Rectal smooth muscle tissue (tissue), 1 donor: ENCODE measurements at regions not wholly inside any gene's neighbourhood (a gene's known extent, or its start where the extent isn't known, plus 50 kb on each side); places are given as distances from the start of the nearest gene placed in this dataset.
A peak's percentile ranks its signal among the peaks of the same experiment; 100 is the strongest.
"Not testable (repeated sequence)": the region's sequence is repeated elsewhere in the genome, so short reads cannot be mapped to it uniquely, and the experiment has no call there.

Source experiments
- H3K27ac ChIP-seq: one replicate; pipeline ENCODE4 v1.7.0; 2013; ENCODE audit warnings: low read depth, low read length, inconsistent platforms
- H3K27me3 ChIP-seq: one replicate; pipeline ENCODE4 v1.7.0; 2013; ENCODE audit warnings: low read length; ENCODE audit not compliant: control insufficient read depth, insufficient read depth
- H3K36me3 ChIP-seq: one replicate; pipeline ENCODE4 v1.7.0; 2013; ENCODE audit warnings: low read length; ENCODE audit not compliant: control insufficient read depth, insufficient read depth
- H3K4me1 ChIP-seq: one replicate; pipeline ENCODE4 v1.7.0; 2013; ENCODE audit warnings: low read length; ENCODE audit not compliant: control insufficient read depth, insufficient read depth
- H3K4me3 ChIP-seq: one replicate; pipeline ENCODE4 v1.7.0; 2013; ENCODE audit warnings: low read length
- H3K9ac ChIP-seq: one replicate; pipeline ENCODE4 v1.7.0; 2013; ENCODE audit warnings: low read length

DNA sequence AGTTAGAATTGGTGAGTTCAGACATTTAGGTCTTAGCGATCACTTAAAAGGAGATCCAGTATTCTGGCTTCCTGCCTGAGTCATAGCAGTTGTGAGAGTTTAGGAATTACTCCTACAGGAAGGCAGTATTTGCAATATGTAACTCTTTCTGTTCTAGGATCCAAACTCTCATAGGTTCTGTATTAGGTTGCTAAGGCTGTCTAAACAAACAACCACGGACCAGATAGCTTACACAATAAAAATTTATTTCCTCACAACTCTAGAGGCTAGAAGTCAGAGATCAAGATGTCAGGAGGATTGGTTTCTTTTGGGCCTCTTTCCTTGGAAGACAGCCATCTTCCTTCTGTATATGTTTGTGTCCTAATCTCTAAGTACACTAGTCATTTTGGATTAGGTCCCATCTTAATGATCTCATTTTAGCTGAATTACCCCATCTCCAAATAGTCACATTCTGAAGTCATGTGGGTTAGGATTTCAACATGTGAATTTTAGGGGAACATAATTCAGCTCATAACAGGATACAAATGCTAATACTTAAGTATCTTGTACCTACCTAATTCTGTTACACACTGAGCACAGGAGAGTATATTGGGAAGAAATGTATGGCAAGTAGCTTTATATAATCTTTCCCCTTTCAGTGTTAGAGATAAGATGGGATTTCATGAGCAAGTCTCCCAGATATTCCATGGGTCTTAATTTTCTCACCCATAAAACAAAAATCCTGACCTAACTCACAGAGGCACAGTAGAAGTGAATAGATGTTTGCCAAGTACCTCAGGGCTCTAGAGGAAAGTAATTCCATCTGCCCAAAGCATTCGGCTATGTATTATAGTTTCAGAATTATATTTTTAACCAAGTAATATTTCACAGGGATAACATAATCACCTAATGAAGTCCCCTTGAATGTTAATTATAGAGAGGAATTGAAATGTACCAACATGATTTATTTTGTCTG is 144.4 kb downstream of the PTBP2 start:
- H3K27ac ChIP-seq, result peak overlapping the region; percentile 82
- H3K36me3 ChIP-seq, result no peaks in the 10 kb centered on the region
- H3K9ac ChIP-seq, result no peak overlapping the region
- H3K4me1 ChIP-seq, result peaks cover 8% of the 10 kb centered on the region
- no peak overlapping the region for H3K4me3 ChIP-seq
- no peaks in the 10 kb centered on the region for H3K27me3 ChIP-seq

DNA sequence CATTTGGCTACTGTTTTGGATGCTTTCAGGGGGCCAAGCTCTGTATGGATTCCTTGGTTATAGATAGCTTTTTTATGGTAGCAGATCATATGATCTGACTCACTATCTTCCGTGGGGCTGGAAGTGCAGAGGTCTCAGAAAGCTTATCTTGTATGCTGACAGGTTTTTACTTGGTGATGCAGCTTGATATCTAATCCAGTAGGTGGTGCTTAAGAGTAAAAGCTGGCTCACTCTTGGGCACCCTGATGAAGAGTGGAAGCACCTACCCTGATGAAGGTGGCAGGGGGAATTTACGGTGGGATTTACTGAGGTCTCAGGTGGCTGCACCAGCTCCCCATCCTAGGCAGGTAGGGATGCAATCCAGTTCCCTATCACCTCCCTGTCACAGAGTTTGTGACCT is 151.2 kb downstream of the PTBP2 start:
- H3K27ac ChIP-seq, result no peak overlapping the region
- H3K9ac ChIP-seq, result no peak overlapping the region
- H3K36me3 ChIP-seq, result no peaks in the 10 kb centered on the region
- no peaks in the 10 kb centered on the region for H3K27me3 ChIP-seq
- no peaks in the 10 kb centered on the region for H3K4me1 ChIP-seq
- no peak overlapping the region for H3K4me3 ChIP-seq

DNA sequence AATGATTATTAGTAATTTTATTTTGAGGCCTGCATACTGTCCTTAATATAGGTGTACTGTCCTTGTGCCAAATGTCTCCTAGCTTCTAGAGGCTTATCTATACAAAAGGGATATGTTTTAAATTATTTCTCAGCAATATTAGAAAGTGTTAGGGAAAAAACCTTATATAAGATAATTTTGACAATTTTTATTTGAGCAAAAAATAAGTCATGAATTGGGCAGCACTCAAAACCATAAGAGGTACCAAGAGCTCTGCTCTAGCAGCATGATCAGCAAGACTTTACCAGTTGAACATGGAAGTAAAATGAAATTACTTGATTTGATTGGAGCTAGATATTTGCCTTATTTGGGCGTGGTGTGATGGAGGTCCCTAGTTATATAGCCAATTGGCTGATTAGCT is 157.1 kb downstream of the PTBP2 start:
- no peaks in the 10 kb centered on the region for H3K27me3 ChIP-seq
- no peak overlapping the region for H3K27ac ChIP-seq
- no peaks in the 10 kb centered on the region for H3K4me1 ChIP-seq
- H3K4me3 ChIP-seq, result no peak overlapping the region
- no peaks in the 10 kb centered on the region for H3K36me3 ChIP-seq
- H3K9ac ChIP-seq, result no peak overlapping the region

DNA sequence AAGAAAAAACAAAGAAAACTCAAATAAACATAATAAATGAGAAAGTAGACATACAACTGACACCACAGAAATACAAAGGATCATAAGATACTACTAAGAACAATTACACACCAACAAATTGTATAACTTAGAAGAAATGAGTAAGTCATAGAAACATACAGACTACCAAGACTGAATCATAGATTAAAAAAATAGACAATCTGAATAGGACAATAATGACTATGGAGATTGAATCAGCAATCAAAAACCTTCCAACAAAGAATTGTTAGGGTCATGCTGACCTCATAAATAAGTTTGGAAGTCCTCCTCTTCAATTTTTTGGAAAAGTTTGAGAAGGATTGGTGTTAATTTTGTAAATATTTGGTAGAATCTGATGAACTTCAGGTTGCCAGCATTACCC is 159.0 kb downstream of the PTBP2 start:
- Histone ChIP-seq H3K4me1 (no peaks in the 10 kb centered on the region), H3K4me3 (no peak overlapping the region), H3K27me3 (no peaks in the 10 kb centered on the region), H3K9ac (no peak overlapping the region), H3K36me3 (no peaks in the 10 kb centered on the region), H3K27ac (no peak overlapping the region)

DNA sequence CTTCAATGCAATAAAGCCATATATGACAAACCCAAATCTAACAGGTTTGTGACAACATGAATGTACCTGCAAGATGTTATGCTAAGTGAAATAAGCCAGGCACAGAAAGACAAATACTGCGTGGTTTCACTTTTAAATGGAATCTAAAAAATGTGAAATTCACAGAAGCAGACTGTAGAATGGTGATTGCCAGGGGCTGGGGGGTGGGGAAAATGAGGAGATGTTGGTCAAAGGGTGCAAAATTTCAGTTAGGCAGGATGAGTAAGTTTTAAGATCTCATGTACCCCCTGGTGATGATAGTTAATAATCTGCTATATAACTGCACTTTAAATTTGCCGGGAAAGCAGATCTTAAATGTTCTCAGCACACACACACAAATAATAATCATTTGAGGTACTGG is 160.5 kb downstream of the PTBP2 start:
- Histone ChIP-seq H3K27ac (no peak overlapping the region), H3K27me3 (no peaks in the 10 kb centered on the region), H3K4me1 (no peaks in the 10 kb centered on the region), H3K36me3 (no peaks in the 10 kb centered on the region), H3K9ac (no peak overlapping the region), H3K4me3 (no peak overlapping the region)

DNA sequence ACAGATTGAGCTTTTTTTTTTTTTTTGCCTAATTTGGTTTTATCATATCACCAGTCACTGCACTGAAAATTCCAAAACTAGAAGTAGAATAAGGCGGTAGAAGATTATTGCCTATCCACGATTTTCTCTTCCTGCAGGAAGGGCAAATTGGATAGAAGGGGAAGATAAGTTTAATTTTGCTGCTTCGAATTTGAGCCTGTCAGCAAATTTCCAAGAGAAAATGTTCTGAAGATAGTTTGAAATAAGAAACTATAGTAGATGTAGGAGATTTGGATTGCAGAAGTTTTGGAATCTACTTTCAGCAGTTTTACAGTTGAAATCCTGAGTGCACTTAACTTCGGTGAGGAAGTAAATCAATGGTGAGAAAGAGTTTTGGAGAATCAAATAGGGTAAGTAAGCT is 164.9 kb downstream of the PTBP2 start:
- Histone ChIP-seq H3K36me3 (no peaks in the 10 kb centered on the region), H3K4me1 (no peaks in the 10 kb centered on the region), H3K27ac (no peak overlapping the region), H3K27me3 (no peaks in the 10 kb centered on the region), H3K4me3 (no peak overlapping the region), H3K9ac (no peak overlapping the region)

DNA sequence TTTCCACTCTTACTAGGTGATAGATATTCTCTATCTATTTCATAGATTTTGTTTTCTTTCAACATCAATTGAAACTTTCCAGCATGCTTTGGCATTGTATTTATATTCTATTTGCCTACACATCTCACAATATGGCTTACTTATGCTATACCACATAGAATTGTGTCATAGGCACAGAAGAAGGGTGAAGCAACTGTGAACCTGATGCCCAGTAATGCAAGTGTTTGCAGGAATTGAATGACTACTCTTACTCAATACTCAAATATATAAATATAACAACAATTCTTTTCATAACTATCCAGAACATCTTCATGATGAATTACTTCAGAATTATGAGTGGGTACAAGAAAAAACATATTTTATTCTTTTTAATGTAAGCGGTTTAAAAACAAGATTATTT is 165.9 kb downstream of the PTBP2 start:
- Histone ChIP-seq H3K4me3 (no peak overlapping the region), H3K4me1 (no peaks in the 10 kb centered on the region), H3K36me3 (no peaks in the 10 kb centered on the region), H3K9ac (no peak overlapping the region), H3K27ac (no peak overlapping the region), H3K27me3 (no peaks in the 10 kb centered on the region)

DNA sequence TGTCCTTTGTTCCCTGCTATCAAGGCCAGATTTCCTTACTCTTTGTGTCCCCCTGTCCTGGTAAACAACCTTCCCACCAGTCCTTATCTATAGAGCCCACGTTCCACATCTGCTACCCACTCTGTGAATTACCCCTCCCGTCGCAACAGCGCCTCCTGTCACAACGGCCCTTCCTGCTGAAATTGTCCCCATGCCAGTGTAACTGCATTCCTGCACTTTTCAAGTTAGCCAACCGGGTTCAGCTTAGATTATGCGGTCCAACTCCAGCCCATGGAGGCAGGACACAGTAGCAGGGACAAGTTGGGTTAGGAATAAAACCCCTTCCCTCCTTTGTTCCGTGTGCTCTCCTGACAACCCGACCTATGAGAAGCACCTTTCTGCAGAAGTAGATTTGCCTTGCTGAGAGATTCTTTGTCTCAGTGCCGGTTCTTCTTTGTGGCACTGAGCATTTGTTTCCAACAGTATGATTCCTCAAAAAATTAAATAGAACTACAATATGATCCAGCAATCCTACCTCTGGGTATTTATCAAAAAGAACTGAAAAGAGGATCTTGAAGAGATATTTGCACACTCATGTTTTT is 180.3 kb downstream of the PTBP2 start:
- no peaks in the 10 kb centered on the region for H3K27me3 ChIP-seq
- H3K4me1 ChIP-seq, result no peaks in the 10 kb centered on the region
- H3K9ac ChIP-seq, result no peak overlapping the region
- H3K36me3 ChIP-seq, result no peaks in the 10 kb centered on the region
- no peak overlapping the region for H3K27ac ChIP-seq
- H3K4me3 ChIP-seq, result no peak overlapping the region

DNA sequence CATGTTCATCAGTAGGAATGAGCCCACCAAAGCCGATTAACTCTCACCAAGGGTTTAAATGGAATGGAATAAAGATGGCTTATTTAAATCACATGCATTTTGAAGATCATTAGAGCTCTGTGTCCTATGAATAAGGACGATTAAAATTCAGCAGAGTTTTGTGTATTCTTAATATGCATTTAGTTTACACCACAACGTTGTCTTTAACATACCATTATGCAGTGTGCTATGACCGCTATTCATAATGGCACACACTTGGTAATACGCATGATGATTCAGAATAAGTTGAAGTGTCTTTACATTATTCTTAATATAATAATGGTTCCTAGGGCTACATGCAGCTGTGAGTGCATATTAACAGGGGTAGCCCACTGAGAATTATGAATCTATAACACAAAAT is 190.7 kb downstream of the PTBP2 start:
- Histone ChIP-seq H3K4me1 (peaks cover 4% of the 10 kb centered on the region), H3K4me3 (no peak overlapping the region), H3K36me3 (no peaks in the 10 kb centered on the region), H3K9ac (no peak overlapping the region), H3K27ac (no peak overlapping the region), H3K27me3 (no peaks in the 10 kb centered on the region)

DNA sequence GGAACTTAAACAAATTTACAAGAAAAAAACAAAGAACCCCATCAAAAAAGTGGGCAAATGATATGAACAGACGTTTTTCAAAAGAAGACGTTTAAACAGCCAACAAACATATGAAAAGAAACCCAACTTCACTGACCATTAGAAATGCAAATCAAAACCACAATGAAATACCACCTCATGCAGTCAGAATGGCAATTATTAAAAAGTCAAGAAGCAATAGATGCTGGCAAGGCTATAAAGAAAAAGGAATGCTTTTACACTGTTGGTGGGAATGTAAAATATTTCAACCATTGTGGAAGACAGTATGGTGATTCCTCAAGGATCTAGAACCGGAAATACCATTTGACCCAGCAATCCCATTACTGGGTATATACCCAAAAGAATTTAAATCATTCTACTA is 194.1 kb downstream of the PTBP2 start:
- not testable (repeated sequence) for H3K27ac ChIP-seq, H3K27me3 ChIP-seq, H3K9ac ChIP-seq, H3K36me3 ChIP-seq, H3K4me1 ChIP-seq, H3K4me3 ChIP-seq

DNA sequence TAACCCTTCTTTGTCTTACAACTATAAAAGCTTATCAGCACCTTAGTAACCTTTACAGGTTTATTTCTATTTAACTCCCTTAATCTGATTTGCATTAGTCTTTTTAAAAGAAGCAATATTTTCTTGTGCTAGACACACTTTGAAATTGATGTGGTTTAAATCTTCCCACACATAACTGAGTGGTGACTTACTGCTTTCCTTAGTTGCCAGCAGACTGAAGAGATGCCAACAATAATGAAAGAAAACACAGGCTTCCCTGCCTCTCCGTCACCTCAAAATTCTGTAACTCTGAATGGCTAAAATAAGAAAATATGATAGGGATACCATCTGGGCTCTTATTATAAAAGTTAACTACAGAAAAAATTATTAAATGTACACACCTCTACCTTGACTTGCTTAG is 196.8 kb downstream of the PTBP2 start:
- H3K4me3 ChIP-seq, result no peak overlapping the region
- no peaks in the 10 kb centered on the region for H3K27me3 ChIP-seq
- H3K9ac ChIP-seq, result no peak overlapping the region
- no peak overlapping the region for H3K27ac ChIP-seq
- no peaks in the 10 kb centered on the region for H3K36me3 ChIP-seq
- peaks cover 5% of the 10 kb centered on the region for H3K4me1 ChIP-seq

DNA sequence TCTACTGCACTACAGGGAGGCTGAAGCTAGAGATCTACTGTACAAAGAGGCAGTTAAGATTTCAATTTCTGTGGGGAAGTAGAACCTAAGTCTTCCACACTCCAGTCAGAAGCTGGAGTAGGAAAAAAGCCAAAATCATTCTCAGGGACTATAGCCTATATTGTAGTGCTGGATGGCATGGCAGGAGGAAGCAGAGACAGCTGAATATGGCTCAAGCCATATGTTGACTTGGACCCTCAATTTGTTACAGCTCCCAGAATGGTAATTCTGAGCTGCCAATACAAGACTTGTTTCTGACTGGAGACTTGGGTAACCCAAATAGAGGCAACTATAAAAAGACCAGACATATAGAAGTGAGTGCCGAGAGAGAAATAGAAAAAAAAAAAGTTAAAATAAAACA is 200.6 kb downstream of the PTBP2 start:
- Histone ChIP-seq H3K27me3 (no peaks in the 10 kb centered on the region), H3K27ac (no peak overlapping the region), H3K9ac (no peak overlapping the region), H3K36me3 (no peaks in the 10 kb centered on the region), H3K4me1 (peaks cover 5% of the 10 kb centered on the region), H3K4me3 (no peak overlapping the region)

DNA sequence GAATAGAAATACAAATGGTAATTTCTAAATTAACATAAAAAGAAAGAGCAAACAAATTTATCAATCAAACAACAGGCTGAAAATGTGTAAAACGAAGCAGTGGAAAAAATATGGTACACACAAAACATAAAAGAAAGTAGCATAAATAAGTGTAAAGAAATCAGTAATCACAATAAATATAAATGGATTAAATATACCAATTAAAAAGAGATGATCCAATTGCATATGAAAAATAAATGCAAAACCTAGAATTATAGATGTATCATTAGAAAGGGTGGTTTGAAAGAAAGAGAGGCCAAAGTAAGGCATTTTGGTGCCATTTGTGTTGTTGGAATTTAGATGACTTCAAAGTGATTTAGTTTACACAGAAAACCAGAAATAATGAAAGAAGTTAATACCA is 202.2 kb downstream of the PTBP2 start:
- no peak overlapping the region for H3K27ac ChIP-seq
- no peaks in the 10 kb centered on the region for H3K27me3 ChIP-seq
- no peaks in the 10 kb centered on the region for H3K36me3 ChIP-seq
- H3K9ac ChIP-seq, result no peak overlapping the region
- H3K4me1 ChIP-seq, result no peaks in the 10 kb centered on the region
- no peak overlapping the region for H3K4me3 ChIP-seq
